ENCODE measurements at regions not wholly inside any gene's neighbourhood (a gene's known extent, or its start where the extent isn't known, plus 50 kb on each side); places are given as distances from the start of the nearest gene placed in this dataset.
"Not testable (repeated sequence)": the region's sequence is repeated elsewhere in the genome, so short reads cannot be mapped to it uniquely, and the experiment has no call there.

DNA sequence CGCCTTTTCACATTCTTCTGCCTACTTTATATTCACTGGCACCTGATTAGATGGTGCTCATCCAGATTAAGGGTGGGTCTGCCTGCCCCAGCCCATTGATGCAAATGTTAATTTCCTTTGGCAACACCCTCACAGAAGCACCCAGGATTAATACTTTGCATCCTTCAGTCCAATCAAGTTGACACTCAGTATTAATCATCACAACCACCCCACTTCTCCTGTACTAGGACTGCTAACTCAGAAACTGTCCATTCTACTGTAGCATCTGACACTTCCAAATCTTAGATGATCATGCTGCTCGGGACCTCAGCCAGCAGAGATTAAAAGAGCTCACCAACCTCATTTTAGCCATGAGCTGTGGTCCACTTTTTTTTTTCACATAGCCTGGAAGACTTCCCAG lies 268.5 kb downstream of the SATB2 start:
- ChIA-PET CTCF (no interaction called here), POLR2A (no interaction called here)
- no peaks in the 10 kb centered on the region for H3K36me3 Mint-ChIP-seq (ENCODE audit: low read depth)
- H3K9me3 Mint-ChIP-seq, result no peaks in the 10 kb centered on the region
- H3K4me1 Mint-ChIP-seq (ENCODE audit: low read depth), result no peaks in the 10 kb centered on the region
- no peak overlapping the region for H3K4me3 Mint-ChIP-seq
- DNase-seq (no peak), ATAC-seq (no peak)
- no peak for TF ChIP-seq CTCF (IDR thresholded peaks at IDR 0.05)
- H3K27me3 Mint-ChIP-seq, result no peaks in the 10 kb centered on the region
- intact Hi-C loops (cut with micrococcal nuclease), result no loop called here
- no peak overlapping the region for H3K27ac Mint-ChIP-seq

- H3K4me1 Mint-ChIP-seq (ENCODE audit: low read depth), result no peaks in the 10 kb centered on the region
- TF ChIP-seq CTCF (IDR thresholded peaks at IDR 0.05), result no peak
- no peaks in the 10 kb centered on the region for H3K9me3 Mint-ChIP-seq
- no peak overlapping the region for H3K4me3 Mint-ChIP-seq
- no peak overlapping the region for H3K27ac Mint-ChIP-seq
- POLR2A ChIA-PET, result no interaction called here
- DNase-seq (no peak), ATAC-seq (no peak)
- CTCF ChIA-PET, result no interaction called here
- H3K27me3 Mint-ChIP-seq, result no peaks in the 10 kb centered on the region
- no peaks in the 10 kb centered on the region for H3K36me3 Mint-ChIP-seq (ENCODE audit: low read depth)
- intact Hi-C loops (cut with micrococcal nuclease), result no loop called here
Observed at GRCh38 chr2:199186301-199186751, 271.4 kb downstream of the SATB2 start.

DNA sequence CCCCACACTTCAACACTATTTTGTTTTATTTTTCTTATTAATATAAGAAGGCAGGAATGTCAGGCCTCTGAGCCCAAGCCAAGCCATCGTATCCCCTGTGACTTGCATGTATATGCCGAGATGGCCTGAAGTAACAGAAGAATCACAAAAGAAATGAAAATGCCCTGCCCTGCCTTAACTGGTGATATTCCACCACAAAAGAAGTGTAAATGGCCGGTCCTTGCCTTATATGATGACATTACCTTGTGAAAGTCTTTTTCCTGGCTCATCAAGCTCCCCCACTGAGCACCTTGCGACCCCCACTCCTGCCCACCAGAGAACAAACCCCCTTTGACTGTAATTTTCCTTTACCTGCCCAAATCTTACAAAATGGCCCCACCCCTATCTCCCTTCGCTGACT lies 272.6 kb downstream of the SATB2 start:
- H3K9me3 Mint-ChIP-seq; DNase-seq; H3K27ac Mint-ChIP-seq; intact Hi-C loops (cut with micrococcal nuclease); H3K4me3 Mint-ChIP-seq; CTCF ChIA-PET; POLR2A ChIA-PET; ATAC-seq; H3K27me3 Mint-ChIP-seq; H3K36me3 Mint-ChIP-seq (ENCODE audit: low read depth); H3K4me1 Mint-ChIP-seq (ENCODE audit: low read depth): not testable (repeated sequence)

- intact Hi-C loops (cut with micrococcal nuclease), result no loop called here
- Mint-ChIP-seq H3K9me3 (no peaks in the 10 kb centered on the region), H3K36me3 (ENCODE audit: low read depth) (no peaks in the 10 kb centered on the region), H3K4me1 (ENCODE audit: low read depth) (no peaks in the 10 kb centered on the region), H3K27me3 (no peaks in the 10 kb centered on the region), H3K4me3 (no peak overlapping the region), H3K27ac (no peak overlapping the region)
- TF ChIP-seq CTCF (IDR thresholded peaks at IDR 0.05), result no peak
- DNase-seq (no peak), ATAC-seq (no peak)
- ChIA-PET CTCF (no interaction called here), POLR2A (no interaction called here)
Observed at GRCh38 chr2:199163613-199164458, 293.9 kb downstream of the SATB2 start.

DNA sequence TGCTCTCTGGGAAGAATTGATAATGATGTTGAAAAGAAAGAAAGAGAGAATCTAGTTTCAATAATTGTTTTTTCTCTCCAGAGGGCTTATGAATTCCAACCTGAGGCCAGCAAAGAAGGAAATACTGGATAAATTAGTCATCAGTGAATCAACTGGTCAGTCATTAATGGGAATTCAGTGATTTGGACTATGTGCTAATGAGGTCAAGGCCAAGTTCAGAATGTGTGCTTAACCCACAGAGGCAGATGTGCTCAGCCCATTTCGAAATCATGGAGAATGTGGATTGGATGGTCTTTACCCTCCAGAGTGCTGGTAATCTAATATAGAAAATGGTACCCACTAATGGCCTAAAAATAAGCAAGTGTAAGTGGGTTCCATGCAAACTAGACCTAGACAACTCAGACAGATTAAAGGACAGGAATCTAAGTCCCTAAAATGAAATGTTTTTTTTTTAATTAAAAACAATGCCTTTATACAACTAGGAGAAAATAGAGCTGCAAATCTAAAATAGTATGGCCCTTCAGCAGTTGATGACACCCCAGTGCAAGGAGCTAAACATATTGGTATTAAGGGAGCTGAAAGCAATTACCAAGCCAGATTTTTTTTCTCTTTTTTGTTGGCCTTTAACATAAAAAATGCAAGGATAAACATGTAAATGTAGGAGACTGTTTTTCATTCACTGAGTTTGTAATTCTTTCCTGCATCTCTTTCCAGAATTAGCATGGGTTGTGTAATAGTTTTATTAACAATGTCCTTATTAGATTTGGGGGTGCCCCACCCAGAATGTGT lies 296.9 kb downstream of the SATB2 start:
- no peak for ATAC-seq
- no peak for DNase-seq
- intact Hi-C loops (cut with micrococcal nuclease), result no loop called here
- H3K4me3 Mint-ChIP-seq, result no peak overlapping the region
- H3K27me3 Mint-ChIP-seq, result no peaks in the 10 kb centered on the region
- CTCF ChIA-PET, result no interaction called here
- H3K27ac Mint-ChIP-seq, result no peak overlapping the region
- peaks cover 5% of the 10 kb centered on the region for H3K9me3 Mint-ChIP-seq
- no peaks in the 10 kb centered on the region for H3K4me1 Mint-ChIP-seq (ENCODE audit: low read depth)
- POLR2A ChIA-PET, result no interaction called here
- H3K36me3 Mint-ChIP-seq (ENCODE audit: low read depth), result no peaks in the 10 kb centered on the region
- no peak for TF ChIP-seq CTCF (IDR thresholded peaks at IDR 0.05)

All from activated CD8-positive, alpha-beta T cell treated with anti-CD3 and anti-CD28 coated beads for 36 hours (primary cell).